Adrenal gland (tissue), 9 donors: ENCODE measurements at regions not wholly inside any gene's neighbourhood (a gene's known extent, or its start where the extent isn't known, plus 50 kb on each side); places are given as distances from the start of the nearest gene placed in this dataset.

Experiments
- DNase-seq, 7 donors: peaks; one replicate each; pipeline ENCODE4 v3.0.0-alpha.2; 2019 to 2020
- H3K27ac ChIP-seq, 5 donors: fragments of 200-600 bp; sonication (generic) in 4 of 5; 1 replicate in 3 of 5; 2 replicates in 2 of 5; pipeline versions ENCODE4 v1.5.1 to v1.8.0; 2016 to 2020; ENCODE audit warnings: mild to moderate bottlenecking in 1 of 5
- H3K27me3 ChIP-seq: fragments of 200-600 bp; 2 replicates; pipeline ENCODE4 v1.8.0; 2021
- H3K36me3 ChIP-seq, 2 donors: fragments of 200-600 bp; replicated peaks in 1 of 2; 1 replicate in 1 of 2; 2 replicates in 1 of 2; pipeline versions ENCODE4 v1.5.1 to v1.8.0; 2018 to 2022
- H3K4me1 ChIP-seq, 2 donors: fragments of 200-600 bp; replicated peaks in 1 of 2; 1 replicate in 1 of 2; 2 replicates in 1 of 2; pipeline versions ENCODE4 v1.5.1 to v1.8.0; 2018 to 2021
- H3K4me3 ChIP-seq, 4 donors: fragments of 200-600 bp; sonication (generic) in 3 of 4; one replicate each; pipeline ENCODE4 v1.5.1; 2016 to 2018
- H3K9me3 ChIP-seq, 3 donors: fragments of 200-600 bp; sonication (generic) in 1 of 3; replicated peaks in 1 of 3; 1 replicate in 2 of 3; 2 replicates in 1 of 3; pipeline versions ENCODE4 v1.5.1 to v1.8.0; 2016 to 2021
- POLR2A ChIP-seq, 2 donors: fragments of 450-650 bp; IDR thresholded peaks; one replicate each; pipeline ENCODE4 v1.6.1; 2017; ENCODE audit warnings: antibody characterized with exemption in 2 of 2, mild to moderate bottlenecking in 2 of 2, moderate library complexity in 1 of 2
- WGBS, 4 donors: extraction: QIAGEN DNeasy Blood & Tissue Kit in 2 of 4; methylation state at CpG; one replicate each; pipeline versions ENCODE4 v1.1.5 to v1.1.7; 2013 to 2017; 5-methylcytosine and 5-hydroxymethylcytosine counted together
- intact Hi-C, 2 donors: fragments of 100-400 bp; cut with DNase I; formaldehyde crosslinking; loops; one replicate each; pipeline versions ENCODE4 v1.14.1 to v1.15.0; 2022 to 2023
- TF ChIP-seq, protein P1 (sequence below), 6 experiments: fragments of 450-650 bp in 4 of 6; fragments of 200-600 bp in 2 of 6; sonication (generic) in 1 of 6; IDR thresholded peaks; 1 replicate in 5 of 6; 2 replicates in 1 of 6; pipeline versions ENCODE4 v1.5.1 to v1.8.0; 2016 to 2021; ENCODE audit warnings: antibody characterized with exemption in 6 of 6, mild to moderate bottlenecking in 2 of 6, moderate library complexity in 1 of 6
- donor health status: healthy with polysubstance abuse.
- donor health status: Bipolar disorder and iron deficiency.
- donor health status: DM: yes; HTN: yes; CAD: no.
- donor health status: DM: no; HTN: no; CAD: no.
- donor health status: DM: no; HTN: no; CAD: no.

DNA sequence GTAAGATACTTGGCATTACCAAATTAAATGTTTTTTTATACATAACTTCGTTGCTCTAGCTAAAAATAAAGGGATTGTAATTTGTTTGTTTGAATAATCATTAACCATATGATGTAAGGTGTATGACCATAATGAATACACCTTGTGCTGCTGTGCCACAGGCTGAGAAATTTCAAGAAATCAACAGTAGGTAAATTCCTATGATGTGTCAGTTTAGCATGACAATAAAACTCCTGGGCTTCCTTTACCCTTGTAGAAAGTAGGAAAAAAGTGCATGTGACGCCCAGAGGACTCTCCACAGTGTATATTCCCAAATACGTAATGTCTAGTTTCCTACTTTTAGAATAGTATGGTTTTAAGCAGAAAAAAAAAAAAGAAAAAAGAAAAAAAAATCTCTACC, 208.1 kb downstream of the SATB1 start:
- Histone ChIP-seq H3K36me3 (no peaks in the 10 kb centered on the region), H3K9me3 (no peaks in the 10 kb centered on the region), H3K27me3 (no peaks in the 10 kb centered on the region), H3K27ac (no peak overlapping the region), H3K4me3 (no peak overlapping the region), H3K4me1 (no peaks in the 10 kb centered on the region)
- WGBS, 4 donors, result 66 to 79% (median 68%) methylated on average over 3 of the region's 3 CpGs
- TF ChIP-seq, protein P1, sequence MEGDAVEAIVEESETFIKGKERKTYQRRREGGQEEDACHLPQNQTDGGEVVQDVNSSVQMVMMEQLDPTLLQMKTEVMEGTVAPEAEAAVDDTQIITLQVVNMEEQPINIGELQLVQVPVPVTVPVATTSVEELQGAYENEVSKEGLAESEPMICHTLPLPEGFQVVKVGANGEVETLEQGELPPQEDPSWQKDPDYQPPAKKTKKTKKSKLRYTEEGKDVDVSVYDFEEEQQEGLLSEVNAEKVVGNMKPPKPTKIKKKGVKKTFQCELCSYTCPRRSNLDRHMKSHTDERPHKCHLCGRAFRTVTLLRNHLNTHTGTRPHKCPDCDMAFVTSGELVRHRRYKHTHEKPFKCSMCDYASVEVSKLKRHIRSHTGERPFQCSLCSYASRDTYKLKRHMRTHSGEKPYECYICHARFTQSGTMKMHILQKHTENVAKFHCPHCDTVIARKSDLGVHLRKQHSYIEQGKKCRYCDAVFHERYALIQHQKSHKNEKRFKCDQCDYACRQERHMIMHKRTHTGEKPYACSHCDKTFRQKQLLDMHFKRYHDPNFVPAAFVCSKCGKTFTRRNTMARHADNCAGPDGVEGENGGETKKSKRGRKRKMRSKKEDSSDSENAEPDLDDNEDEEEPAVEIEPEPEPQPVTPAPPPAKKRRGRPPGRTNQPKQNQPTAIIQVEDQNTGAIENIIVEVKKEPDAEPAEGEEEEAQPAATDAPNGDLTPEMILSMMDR (IDR thresholded peaks at IDR 0.05), result no peak
- TF ChIP-seq POLR2A (IDR thresholded peaks at IDR 0.05), result no peak
- DNase-seq, result no peak
- intact Hi-C loops, result no loop called here

DNA sequence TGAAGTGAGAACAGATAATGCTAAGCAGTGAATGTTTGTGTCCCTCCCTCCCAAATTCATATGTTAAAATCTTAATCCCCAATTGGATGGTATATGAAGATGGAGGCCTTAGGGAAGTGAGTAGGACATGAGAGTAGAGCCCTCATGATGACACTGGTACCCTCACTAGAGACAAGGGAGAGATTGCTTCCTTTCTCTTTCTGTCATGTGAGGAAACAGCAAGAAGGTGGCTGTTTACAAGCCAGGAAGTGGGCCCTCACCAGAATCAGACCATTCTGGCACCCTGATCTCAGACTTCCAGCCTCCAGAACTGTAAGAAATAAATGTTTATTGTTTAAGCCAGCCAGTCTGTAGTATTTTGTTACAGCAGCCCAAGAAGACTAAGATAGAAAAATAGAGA, 209.5 kb downstream of the SATB1 start:
- DNase-seq, result no peak
- Histone ChIP-seq H3K9me3 (no peaks in the 10 kb centered on the region), H3K27ac (no peak overlapping the region), H3K36me3 (no peaks in the 10 kb centered on the region), H3K27me3 (no peaks in the 10 kb centered on the region), H3K4me3 (no peak overlapping the region), H3K4me1 (no peaks in the 10 kb centered on the region)
- intact Hi-C loops, result no loop called here
- TF ChIP-seq, protein P1 (IDR thresholded peaks at IDR 0.05), result no peak
- TF ChIP-seq POLR2A (IDR thresholded peaks at IDR 0.05), result no peak

DNA sequence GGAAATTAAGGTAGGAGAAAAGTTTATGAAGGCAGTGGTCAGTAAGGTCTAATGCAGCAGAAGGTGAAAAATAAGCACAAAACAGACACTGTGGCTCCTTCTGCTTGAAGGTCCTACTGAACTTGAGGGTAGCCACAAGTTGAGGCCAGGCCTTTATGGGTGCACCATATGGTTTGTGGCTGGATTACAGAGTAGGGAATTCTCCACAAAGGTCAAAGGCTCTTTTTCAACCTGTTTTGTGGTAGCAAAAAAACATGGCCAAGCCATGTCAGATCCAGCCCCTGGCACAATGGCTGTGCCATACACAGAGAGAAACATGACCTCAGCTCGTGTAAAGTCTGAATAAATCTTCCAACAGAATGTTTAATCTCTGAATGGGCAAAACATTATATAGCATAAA, 214.0 kb downstream of the SATB1 start:
- H3K36me3 ChIP-seq, result no peaks in the 10 kb centered on the region
- no peaks in the 10 kb centered on the region for H3K27me3 ChIP-seq
- no peak overlapping the region for H3K27ac ChIP-seq
- H3K9me3 ChIP-seq, result no peaks in the 10 kb centered on the region
- H3K4me3 ChIP-seq, result no peak overlapping the region
- WGBS, 4 donors, result 67 to 74% (median 73%) methylated on average over 1 of the region's 1 CpG
- no peak for DNase-seq
- H3K4me1 ChIP-seq, result no peaks in the 10 kb centered on the region
- intact Hi-C loops, result no loop called here
- TF ChIP-seq, protein P1 (IDR thresholded peaks at IDR 0.05), result no peak
- no peak for TF ChIP-seq POLR2A (IDR thresholded peaks at IDR 0.05)

DNA sequence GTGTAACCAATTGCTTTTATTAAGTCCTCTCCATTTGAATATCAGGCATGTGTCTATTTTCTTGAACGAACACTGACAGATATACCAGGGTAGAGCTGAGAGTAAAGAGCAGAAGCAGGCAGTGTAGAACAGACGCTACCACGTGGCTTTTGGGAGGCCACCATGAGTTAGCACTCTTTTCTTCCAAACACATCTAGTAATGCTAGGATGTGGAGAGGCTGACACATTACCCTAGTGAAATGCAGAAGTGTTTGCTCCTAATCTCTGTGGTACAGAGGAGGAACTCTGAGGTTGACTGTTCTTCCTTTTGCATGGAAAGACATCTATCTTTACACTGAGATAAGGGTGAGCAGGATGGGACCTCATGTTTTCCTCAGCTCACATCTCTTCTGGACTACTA, 216.3 kb downstream of the SATB1 start:
- no peak overlapping the region for H3K27ac ChIP-seq
- H3K27me3 ChIP-seq, result no peaks in the 10 kb centered on the region
- TF ChIP-seq, protein P1 (IDR thresholded peaks at IDR 0.05), result no peak
- no peak for TF ChIP-seq POLR2A (IDR thresholded peaks at IDR 0.05)
- no peaks in the 10 kb centered on the region for H3K9me3 ChIP-seq
- no peak overlapping the region for H3K4me3 ChIP-seq
- H3K4me1 ChIP-seq, result no peaks in the 10 kb centered on the region
- 45 to 72% (median 66%) methylated on average over 3 of the region's 3 CpGs for WGBS, 4 donors
- no peak for DNase-seq
- intact Hi-C loops, result no loop called here
- H3K36me3 ChIP-seq, result no peaks in the 10 kb centered on the region
